ENCODE measurements at regions not wholly inside any gene's neighbourhood (a gene's known extent, or its start where the extent isn't known, plus 50 kb on each side); places are given as distances from the start of the nearest gene placed in this dataset.

DNA sequence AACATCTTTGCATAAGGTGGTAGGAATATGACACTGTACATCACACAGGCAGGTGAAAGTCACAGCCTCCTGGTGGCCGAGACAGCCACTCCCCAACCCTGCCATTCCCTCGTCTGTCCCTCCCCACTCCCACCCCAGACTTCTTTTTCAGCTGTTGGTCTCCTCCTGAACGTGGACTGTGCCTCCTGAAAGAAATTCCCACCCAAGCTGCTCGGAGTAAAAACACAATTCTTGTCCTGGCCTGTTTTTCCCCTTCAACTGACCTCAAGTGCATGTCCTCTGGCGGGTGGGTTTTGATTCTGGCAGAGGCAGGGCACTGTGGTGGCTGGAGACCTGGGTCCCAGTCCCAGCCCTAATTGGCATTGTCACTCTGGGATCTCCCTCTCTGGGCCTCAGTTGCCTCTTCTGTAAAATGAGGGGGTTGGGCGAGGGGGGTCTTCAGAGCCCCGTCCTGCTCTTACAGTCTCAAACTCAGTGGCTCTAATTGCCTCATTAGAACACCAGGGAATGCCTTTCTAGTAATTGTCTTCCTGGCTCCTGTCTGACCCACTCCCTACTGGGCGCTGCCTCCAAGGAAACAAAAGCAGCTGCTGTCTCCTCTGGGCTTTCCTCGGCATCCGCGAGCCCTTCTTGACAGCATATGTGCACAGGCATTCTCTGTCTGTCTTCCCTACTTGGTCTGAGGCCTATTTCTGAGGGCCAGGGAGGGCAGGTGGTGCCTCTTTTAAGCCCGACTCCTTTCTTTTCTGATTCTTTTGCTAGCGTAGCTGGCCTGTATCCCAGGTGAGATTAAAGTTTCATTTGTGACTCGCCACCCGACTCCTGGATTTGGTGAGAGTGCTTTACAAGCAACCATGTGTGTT lies 186.6 kb upstream of the RMST start:
- Histone ChIP-seq H3K4me3 (ENCODE audit: control extremely low read depth in 1 of 5, extremely low read depth in 1 of 5, insufficient read depth in 1 of 5, low read depth in 2 of 5, low read length in 4 of 5) (no peak overlapping the region), H3K4me2 (replicated peaks; ENCODE audit: low read depth, low read length, poor library complexity, severe bottlenecking) (peak overlapping the region; percentile 52), H3K9me3 (ENCODE audit: control extremely low read depth in 1 of 3, control insufficient read depth in 2 of 3, insufficient read depth in 1 of 3, low read length in 2 of 3) (peaks cover 0 to 4% (median 0%) of the 10 kb centered on the region in 3 donors), H3K27ac (ENCODE audit: low read length in 2 of 2) (no peak overlapping the region), H3K4me1 (ENCODE audit: control insufficient read depth in 2 of 2, insufficient read depth in 2 of 2, low read length in 2 of 2) (no peaks in the 10 kb centered on the region), H3K27me3 (replicated peaks in 1 of 4; ENCODE audit: control extremely low read depth in 1 of 4, control insufficient read depth in 3 of 4, insufficient read depth in 4 of 4, low read length in 3 of 4) (peaks cover 0 to 3% (median 1%) of the 10 kb centered on the region in 4 experiments), H3K79me2 (ENCODE audit: control insufficient read depth, insufficient read depth, low read length) (no peaks in the 10 kb centered on the region), H2AFZ (ENCODE audit: insufficient read depth, low read depth, low read length, poor library complexity, severe bottlenecking) (peak overlapping the region; percentile 40), H3K9ac (ENCODE audit: low read length) (no peak overlapping the region), H3K36me3 (replicated peaks in 1 of 2; ENCODE audit: control extremely low read depth in 1 of 2, control insufficient read depth in 1 of 2, extremely low read depth in 1 of 2, insufficient read depth in 2 of 2, low read length in 1 of 2) (no peaks in the 10 kb centered on the region), H4K20me1 (ENCODE audit: control insufficient read depth, insufficient read depth, low read length, poor library complexity, severe bottlenecking) (no peaks in the 10 kb centered on the region)
- ChIA-PET POLR2A (no interaction called here), CTCF (no interaction called here)
- Mint-ChIP-seq H3K9me3 (ENCODE audit: insufficient read depth) (no peaks in the 10 kb centered on the region), H3K4me1 (peaks cover 12% of the 10 kb centered on the region), H3K4me3 (no peak overlapping the region), H3K27ac (no peak overlapping the region), H3K27me3 (peaks cover 35% of the 10 kb centered on the region)
- intact Hi-C loops (cut with micrococcal nuclease), result no loop called here
- 81% methylated on average over 13 of the region's 15 CpGs for WGBS (ENCODE audit: insufficient coverage)
- no peak for ATAC-seq (ENCODE audit: low read depth)
- TF ChIP-seq, protein P1, sequence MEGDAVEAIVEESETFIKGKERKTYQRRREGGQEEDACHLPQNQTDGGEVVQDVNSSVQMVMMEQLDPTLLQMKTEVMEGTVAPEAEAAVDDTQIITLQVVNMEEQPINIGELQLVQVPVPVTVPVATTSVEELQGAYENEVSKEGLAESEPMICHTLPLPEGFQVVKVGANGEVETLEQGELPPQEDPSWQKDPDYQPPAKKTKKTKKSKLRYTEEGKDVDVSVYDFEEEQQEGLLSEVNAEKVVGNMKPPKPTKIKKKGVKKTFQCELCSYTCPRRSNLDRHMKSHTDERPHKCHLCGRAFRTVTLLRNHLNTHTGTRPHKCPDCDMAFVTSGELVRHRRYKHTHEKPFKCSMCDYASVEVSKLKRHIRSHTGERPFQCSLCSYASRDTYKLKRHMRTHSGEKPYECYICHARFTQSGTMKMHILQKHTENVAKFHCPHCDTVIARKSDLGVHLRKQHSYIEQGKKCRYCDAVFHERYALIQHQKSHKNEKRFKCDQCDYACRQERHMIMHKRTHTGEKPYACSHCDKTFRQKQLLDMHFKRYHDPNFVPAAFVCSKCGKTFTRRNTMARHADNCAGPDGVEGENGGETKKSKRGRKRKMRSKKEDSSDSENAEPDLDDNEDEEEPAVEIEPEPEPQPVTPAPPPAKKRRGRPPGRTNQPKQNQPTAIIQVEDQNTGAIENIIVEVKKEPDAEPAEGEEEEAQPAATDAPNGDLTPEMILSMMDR (IDR thresholded peaks at IDR 0.05), result no peak
- TF ChIP-seq EZH2 (IDR thresholded peaks at IDR 0.05; ENCODE audit: borderline replicate concordance, insufficient read depth, low read depth, low read length, poor library complexity, severe bottlenecking), result no peak
- DNase-seq, result no peak

DNA sequence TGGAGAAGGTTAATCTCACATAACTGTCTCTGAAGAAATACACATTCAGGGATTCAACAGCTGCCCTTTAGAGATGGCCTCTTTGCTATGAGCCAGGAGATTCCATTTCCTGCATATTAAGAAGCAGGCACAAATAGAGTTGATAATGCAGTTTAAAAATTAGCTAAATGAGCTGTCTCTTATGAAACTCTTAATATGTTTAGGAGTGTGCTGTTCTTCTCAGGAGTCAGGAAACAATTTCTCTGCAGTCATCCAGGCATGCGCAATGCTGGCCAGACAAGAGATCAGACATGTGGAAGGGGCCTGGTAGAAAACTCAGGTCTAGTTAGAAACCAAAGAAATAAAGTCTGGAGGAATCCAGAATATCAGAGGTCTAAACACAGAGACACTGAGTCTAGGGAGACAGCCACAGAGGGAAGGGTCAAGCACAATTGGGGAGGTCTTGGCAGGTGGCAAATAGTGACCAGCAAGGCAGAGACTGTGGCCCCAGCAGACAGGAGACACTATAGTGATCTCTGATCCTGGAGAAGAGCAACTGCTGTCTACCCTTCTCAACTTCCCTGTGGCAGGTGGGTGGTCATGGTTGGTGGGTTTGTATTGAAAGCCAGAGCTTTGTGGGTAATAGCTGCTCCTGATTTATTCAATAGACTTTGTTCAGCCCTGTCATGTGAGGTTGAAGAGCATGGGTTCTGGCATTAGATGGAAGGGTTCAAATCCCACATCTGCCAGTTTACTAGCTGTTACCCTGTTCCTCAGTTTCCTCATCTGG lies 185.8 kb upstream of the RMST start:
- Mint-ChIP-seq H3K27me3 (peaks cover 35% of the 10 kb centered on the region), H3K4me1 (peaks cover 12% of the 10 kb centered on the region), H3K9me3 (ENCODE audit: insufficient read depth) (no peaks in the 10 kb centered on the region), H3K27ac (no peak overlapping the region), H3K4me3 (no peak overlapping the region)
- Histone ChIP-seq H3K27me3 (replicated peaks in 1 of 4; ENCODE audit: control extremely low read depth in 1 of 4, control insufficient read depth in 3 of 4, insufficient read depth in 4 of 4, low read length in 3 of 4) (peaks cover 0 to 3% (median 1%) of the 10 kb centered on the region in 4 experiments), H3K4me1 (ENCODE audit: control insufficient read depth in 2 of 2, insufficient read depth in 2 of 2, low read length in 2 of 2) (no peaks in the 10 kb centered on the region), H3K4me3 (ENCODE audit: control extremely low read depth in 1 of 5, extremely low read depth in 1 of 5, insufficient read depth in 1 of 5, low read depth in 2 of 5, low read length in 4 of 5) (no peak overlapping the region), H3K4me2 (replicated peaks; ENCODE audit: low read depth, low read length, poor library complexity, severe bottlenecking) (no peak overlapping the region), H3K9me3 (ENCODE audit: control extremely low read depth in 1 of 3, control insufficient read depth in 2 of 3, insufficient read depth in 1 of 3, low read length in 2 of 3) (peaks cover 0 to 4% (median 0%) of the 10 kb centered on the region in 3 donors), H2AFZ (ENCODE audit: insufficient read depth, low read depth, low read length, poor library complexity, severe bottlenecking) (no peak overlapping the region), H3K79me2 (ENCODE audit: control insufficient read depth, insufficient read depth, low read length) (no peaks in the 10 kb centered on the region), H3K36me3 (replicated peaks in 1 of 2; ENCODE audit: control extremely low read depth in 1 of 2, control insufficient read depth in 1 of 2, extremely low read depth in 1 of 2, insufficient read depth in 2 of 2, low read length in 1 of 2) (no peaks in the 10 kb centered on the region), H3K9ac (ENCODE audit: low read length) (no peak overlapping the region), H4K20me1 (ENCODE audit: control insufficient read depth, insufficient read depth, low read length, poor library complexity, severe bottlenecking) (no peaks in the 10 kb centered on the region), H3K27ac (ENCODE audit: low read length in 2 of 2) (no peak overlapping the region)
- CTCF ChIA-PET, result no interaction called here
- 100% methylated on average over 1 of the region's 1 CpG for WGBS (ENCODE audit: insufficient coverage)
- no peak for ATAC-seq (ENCODE audit: low read depth)
- intact Hi-C loops (cut with micrococcal nuclease), result no loop called here
- POLR2A ChIA-PET, result no interaction called here
- TF ChIP-seq, protein P1 (IDR thresholded peaks at IDR 0.05), result no peak
- no peak for TF ChIP-seq EZH2 (IDR thresholded peaks at IDR 0.05; ENCODE audit: borderline replicate concordance, insufficient read depth, low read depth, low read length, poor library complexity, severe bottlenecking)
- DNase-seq, result no peak

Measured in B cell (primary cell).